SU-DHL-6 (cell line): ENCODE measurements at regions not wholly inside any gene's neighbourhood (a gene's known extent, or its start where the extent isn't known, plus 50 kb on each side); places are given as distances from the start of the nearest gene placed in this dataset.

Experiments
- H2AFZ ChIP-seq: fragments of 200-600 bp; sonication (generic); 2 replicates; pipeline ENCODE4 v1.6.1; 2014; ENCODE audit warnings: low read depth, mild to moderate bottlenecking, moderate library complexity, mixed read lengths, antibody characterized with exemption, low read length; ENCODE audit not compliant: severe bottlenecking
- H3F3A ChIP-seq: fragments of 200-600 bp; shearing (Covaris generic); 2 replicates; pipeline ENCODE4 v1.6.0; 2016; ENCODE audit warnings: antibody characterized with exemption, mild to moderate bottlenecking; ENCODE audit not compliant: insufficient read depth
- H3K27ac ChIP-seq: fragments of 200-600 bp; sonication (generic); 2 replicates; pipeline ENCODE4 v1.5.1; 2016; ENCODE audit warnings: low read depth, mild to moderate bottlenecking, low read length, moderate library complexity, mixed read lengths
- H3K27me3 ChIP-seq: fragments of 200-600 bp; sonication (generic), shearing (Covaris generic); 2 replicates; pipeline ENCODE4 v1.6.0; 2014; ENCODE audit warnings: mild to moderate bottlenecking, low read length
- H3K36me3 ChIP-seq: fragments of 200-600 bp; sonication (generic); 2 replicates; pipeline ENCODE4 v1.6.1; 2014; ENCODE audit warnings: mild to moderate bottlenecking, low read length, mixed read lengths
- H3K4me2 ChIP-seq: fragments of 300-600, 200-600 bp; shearing (Covaris generic), sonication (generic); 2 replicates; pipeline ENCODE4 v1.6.0; 2014; ENCODE audit warnings: low read length, low read depth, mild to moderate bottlenecking; ENCODE audit not compliant: poor library complexity, severe bottlenecking
- H3K4me3 ChIP-seq: fragments of 200-600 bp; sonication (generic); 2 replicates; pipeline ENCODE4 v1.5.1; 2014; ENCODE audit warnings: antibody characterized with exemption, low read length, mild to moderate bottlenecking, mixed read lengths; ENCODE audit not compliant: insufficient read depth, poor library complexity, severe bottlenecking
- H3K79me2 ChIP-seq: fragments of 200-600 bp; sonication (generic); 2 replicates; pipeline ENCODE4 v1.6.1; 2014; ENCODE audit warnings: mild to moderate bottlenecking, low read length, moderate library complexity; ENCODE audit not compliant: insufficient read depth
- H3K9ac ChIP-seq: fragments of 200-600 bp; sonication (generic); 2 replicates; pipeline ENCODE4 v1.7.0; 2014; ENCODE audit warnings: mild to moderate bottlenecking, low read length
- H3K9me2 ChIP-seq: fragments of 200-600 bp; sonication (generic); replicated peaks from 2 replicates; pipeline ENCODE4 v1.6.1; 2014; ENCODE audit warnings: low read length; ENCODE audit not compliant: insufficient read depth
- H3K9me3 ChIP-seq: fragments of 200-600 bp; sonication (generic); 2 replicates; pipeline ENCODE4 v1.6.1; 2014; ENCODE audit warnings: low read length, mixed read lengths; ENCODE audit not compliant: insufficient read depth
- H4K20me1 ChIP-seq: fragments of 200-600 bp; sonication (generic); 2 replicates; pipeline ENCODE4 v1.6.1; 2014; ENCODE audit warnings: low read depth, mild to moderate bottlenecking, antibody characterized with exemption, low read length, moderate library complexity, mixed read lengths
- EZH2phosphoT487 ChIP-seq: fragments of 200-600 bp; sonication (generic), shearing (Covaris generic); conservative IDR thresholded peaks from 2 replicates; pipeline ENCODE4 v1.6.1; 2018; ENCODE audit warnings: mild to moderate bottlenecking, antibody characterized with exemption, low read length, moderate library complexity, mixed read lengths
- TF ChIP-seq, protein P1 (sequence below): fragments of 200-600 bp; sonication (generic); IDR thresholded peaks from one replicate; pipeline ENCODE4 v1.5.1; 2017; ENCODE audit warnings: antibody characterized with exemption, mild to moderate bottlenecking, low read length, moderate library complexity; ENCODE audit not compliant: insufficient read depth, poor library complexity, severe bottlenecking

GRCh38 chr11:134511255-134511654 lies 99.2 kb upstream of the B3GAT1 start:
- no peaks in the 10 kb centered on the region for H3K79me2 ChIP-seq
- H3K9me2 ChIP-seq: no peaks in the 10 kb centered on the region
- H3K9me3 ChIP-seq: no peaks in the 10 kb centered on the region
- TF ChIP-seq, protein P1, sequence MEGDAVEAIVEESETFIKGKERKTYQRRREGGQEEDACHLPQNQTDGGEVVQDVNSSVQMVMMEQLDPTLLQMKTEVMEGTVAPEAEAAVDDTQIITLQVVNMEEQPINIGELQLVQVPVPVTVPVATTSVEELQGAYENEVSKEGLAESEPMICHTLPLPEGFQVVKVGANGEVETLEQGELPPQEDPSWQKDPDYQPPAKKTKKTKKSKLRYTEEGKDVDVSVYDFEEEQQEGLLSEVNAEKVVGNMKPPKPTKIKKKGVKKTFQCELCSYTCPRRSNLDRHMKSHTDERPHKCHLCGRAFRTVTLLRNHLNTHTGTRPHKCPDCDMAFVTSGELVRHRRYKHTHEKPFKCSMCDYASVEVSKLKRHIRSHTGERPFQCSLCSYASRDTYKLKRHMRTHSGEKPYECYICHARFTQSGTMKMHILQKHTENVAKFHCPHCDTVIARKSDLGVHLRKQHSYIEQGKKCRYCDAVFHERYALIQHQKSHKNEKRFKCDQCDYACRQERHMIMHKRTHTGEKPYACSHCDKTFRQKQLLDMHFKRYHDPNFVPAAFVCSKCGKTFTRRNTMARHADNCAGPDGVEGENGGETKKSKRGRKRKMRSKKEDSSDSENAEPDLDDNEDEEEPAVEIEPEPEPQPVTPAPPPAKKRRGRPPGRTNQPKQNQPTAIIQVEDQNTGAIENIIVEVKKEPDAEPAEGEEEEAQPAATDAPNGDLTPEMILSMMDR: no peak
- no peak for TF ChIP-seq EZH2phosphoT487
- H2AFZ ChIP-seq: no peak overlapping the region
- H3K4me3 ChIP-seq: no peak overlapping the region
- H3K9ac ChIP-seq: no peak overlapping the region
- no peaks in the 10 kb centered on the region for H3K36me3 ChIP-seq
- no peaks in the 10 kb centered on the region for H3K27me3 ChIP-seq
- H3K4me2 ChIP-seq: no peak overlapping the region
- no peaks in the 10 kb centered on the region for H3F3A ChIP-seq
- H4K20me1 ChIP-seq: no peaks in the 10 kb centered on the region
- H3K27ac ChIP-seq: no peak overlapping the region

GRCh38 chr11:134510233-134511040 lies 98.4 kb upstream of the B3GAT1 start:
- no peaks in the 10 kb centered on the region for H3K27me3 ChIP-seq
- no peaks in the 10 kb centered on the region for H3K9me3 ChIP-seq
- H3K36me3 ChIP-seq: no peaks in the 10 kb centered on the region
- no peak overlapping the region for H2AFZ ChIP-seq
- TF ChIP-seq, protein P1: no peak
- TF ChIP-seq EZH2phosphoT487: no peak
- no peaks in the 10 kb centered on the region for H3F3A ChIP-seq
- H3K9me2 ChIP-seq: no peaks in the 10 kb centered on the region
- no peak overlapping the region for H3K9ac ChIP-seq
- no peaks in the 10 kb centered on the region for H3K79me2 ChIP-seq
- H3K4me2 ChIP-seq: no peak overlapping the region
- no peak overlapping the region for H3K4me3 ChIP-seq
- H4K20me1 ChIP-seq: no peaks in the 10 kb centered on the region
- no peak overlapping the region for H3K27ac ChIP-seq

GRCh38 chr11:134509381-134510232 lies 97.6 kb upstream of the B3GAT1 start:
- Histone ChIP-seq H3K4me2 (no peak overlapping the region), H2AFZ (no peak overlapping the region), H3K27ac (no peak overlapping the region), H3K9me3 (no peaks in the 10 kb centered on the region), H3K27me3 (no peaks in the 10 kb centered on the region), H3F3A (no peaks in the 10 kb centered on the region), H3K36me3 (no peaks in the 10 kb centered on the region), H4K20me1 (no peaks in the 10 kb centered on the region), H3K9ac (no peak overlapping the region), H3K79me2 (no peaks in the 10 kb centered on the region), H3K9me2 (no peaks in the 10 kb centered on the region), H3K4me3 (no peak overlapping the region)
- no peak for TF ChIP-seq EZH2phosphoT487
- TF ChIP-seq, protein P1: no peak
